ENCODE measurements at regions not wholly inside any gene's neighbourhood (a gene's known extent, or its start where the extent isn't known, plus 50 kb on each side); places are given as distances from the start of the nearest gene placed in this dataset.
"Not testable (repeated sequence)": the region's sequence is repeated elsewhere in the genome, so short reads cannot be mapped to it uniquely, and the experiment has no call there.

- no peak for DNase-seq
Observed at GRCh38 chr6:144786825-144787224, 501.7 kb downstream of the UTRN start.

- DNase-seq: no peak
Observed at GRCh38 chr6:144793744-144794143, 508.6 kb downstream of the UTRN start.

GRCh38 chr6:144795022-144795421 is 509.9 kb downstream of the UTRN start:
- not testable (repeated sequence) for DNase-seq

GRCh38 chr6:144796070-144796469 is 510.9 kb downstream of the UTRN start:
- DNase-seq: no peak

- DNase-seq: no peak
Observed at GRCh38 chr6:144797881-144798589, 512.9 kb downstream of the UTRN start.

GRCh38 chr6:144804246-144804790 is 519.2 kb downstream of the UTRN start:
- DNase-seq: no peak

- DNase-seq: no peak
Observed at GRCh38 chr6:144805049-144805448, 519.9 kb downstream of the UTRN start.

GRCh38 chr6:144806222-144806621 is 521.1 kb downstream of the UTRN start:
- no peak for DNase-seq

GRCh38 chr6:144809120-144809519 is 524.0 kb downstream of the UTRN start:
- DNase-seq: no peak

GRCh38 chr6:144809969-144810368 is 524.8 kb downstream of the UTRN start:
- no peak for DNase-seq

GRCh38 chr6:144811140-144811539 is 526.0 kb downstream of the UTRN start:
- DNase-seq: no peak

GRCh38 chr6:144816936-144817335 is 531.8 kb downstream of the UTRN start:
- DNase-seq: no peak

- peak; percentile 40 for DNase-seq
Observed at GRCh38 chr6:144820270-144820669, 535.1 kb downstream of the UTRN start.

GRCh38 chr6:144823131-144823530 is 538.0 kb downstream of the UTRN start:
- DNase-seq: no peak

GRCh38 chr6:144824018-144824417 is 538.9 kb downstream of the UTRN start:
- DNase-seq: no peak

GRCh38 chr6:144834426-144835038 is 549.4 kb downstream of the UTRN start:
- no peak for DNase-seq

- no peak for DNase-seq
Observed at GRCh38 chr6:144835322-144835973, 550.3 kb downstream of the UTRN start.

- DNase-seq: no peak
Observed at GRCh38 chr6:144840619-144841018, 555.5 kb downstream of the UTRN start.

- no peak for DNase-seq
Observed at GRCh38 chr6:144843701-144844100, 558.6 kb downstream of the UTRN start.

- no peak for DNase-seq
Observed at GRCh38 chr6:144844596-144844995, 559.5 kb downstream of the UTRN start.

- DNase-seq: peak; percentile 10
Observed at GRCh38 chr6:144845186-144845585, 560.1 kb downstream of the UTRN start.

- DNase-seq: no peak
Observed at GRCh38 chr6:144847916-144848315, 562.8 kb downstream of the UTRN start.

- DNase-seq: no peak
Observed at GRCh38 chr6:144849920-144850319, 564.8 kb downstream of the UTRN start.

GRCh38 chr6:144853603-144854002 is 568.5 kb downstream of the UTRN start:
- DNase-seq: no peak
